ENCODE measurements at regions not wholly inside any gene's neighbourhood (a gene's known extent, or its start where the extent isn't known, plus 50 kb on each side); places are given as distances from the start of the nearest gene placed in this dataset.

- TF ChIP-seq CTCF (IDR thresholded peaks at IDR 0.05) (no peak), POLR2A (IDR thresholded peaks at IDR 0.05) (no peak)
Observed at GRCh38 chr4:101512416-101512815, 165.1 kb upstream of the PPP3CA start.

Measured in tibial nerve (tissue), 3 donors.